Osteoblast (primary cell): ENCODE measurements at regions not wholly inside any gene's neighbourhood (a gene's known extent, or its start where the extent isn't known, plus 50 kb on each side); places are given as distances from the start of the nearest gene placed in this dataset.

Experiments used
- DNase-seq: peaks from one replicate; pipeline ENCODE4 v3.0.0; 2011; ENCODE audit warnings: low spot score, mixed read lengths; ENCODE audit not compliant: insufficient read length; ENCODE audit errors: missing footprints
- H2AFZ ChIP-seq: 2 replicates; pipeline ENCODE4 v1.6.0; 2011; ENCODE audit warnings: mild to moderate bottlenecking, low read length
- H3K27ac ChIP-seq: 2 replicates; pipeline ENCODE4 v1.5.1; 2011; ENCODE audit warnings: mild to moderate bottlenecking, low read depth, low read length, moderate library complexity
- H3K27me3 ChIP-seq: 2 replicates; pipeline ENCODE4 v1.6.0; 2012; ENCODE audit warnings: mild to moderate bottlenecking, control low read depth, inconsistent platforms, low read length, moderate library complexity; ENCODE audit not compliant: insufficient read depth
- H3K36me3 ChIP-seq: 2 replicates; pipeline ENCODE4 v1.5.1; 2011; ENCODE audit warnings: mild to moderate bottlenecking, low read length, control low read depth, moderate library complexity; ENCODE audit not compliant: insufficient read depth
- H3K4me1 ChIP-seq: 2 replicates; pipeline ENCODE4 v1.5.1; 2011; ENCODE audit warnings: mild to moderate bottlenecking, low read length, control low read depth, moderate library complexity; ENCODE audit not compliant: insufficient read depth
- H3K4me2 ChIP-seq: 2 replicates; pipeline ENCODE4 v1.6.0; 2011; ENCODE audit warnings: mild to moderate bottlenecking, low read length; ENCODE audit not compliant: insufficient read depth
- H3K4me3 ChIP-seq: fragments of 200-600 bp; sonication (generic); 3 replicates; pipeline ENCODE4 v1.5.1; 2012; ENCODE audit warnings: mild to moderate bottlenecking, low read length, inconsistent platforms; ENCODE audit not compliant: insufficient read depth
- H3K79me2 ChIP-seq: 2 replicates; pipeline ENCODE4 v1.6.0; 2012; ENCODE audit warnings: mild to moderate bottlenecking, low read length, control low read depth, inconsistent platforms; ENCODE audit not compliant: insufficient read depth
- H3K9me3 ChIP-seq: 2 replicates; pipeline ENCODE4 v1.5.1; 2011; ENCODE audit warnings: low read depth, low read length, control low read depth
- H4K20me1 ChIP-seq: 2 replicates; pipeline ENCODE4 v1.6.0; 2012; ENCODE audit warnings: mild to moderate bottlenecking, low read length, control low read depth; ENCODE audit not compliant: insufficient read depth
- CTCF ChIP-seq: IDR thresholded peaks from 2 replicates; pipeline ENCODE4 v1.5.1; 2011; ENCODE audit warnings: mild to moderate bottlenecking, low read depth, low read length, moderate library complexity; ENCODE audit errors: extremely low read depth

GRCh38 chr6:9517806-9518205 lies 897.1 kb downstream of the TFAP2A start:
- no peak for TF ChIP-seq CTCF
- Histone ChIP-seq H3K27ac (no peak overlapping the region), H3K4me1 (peaks cover 9% of the 10 kb centered on the region), H3K79me2 (no peaks in the 10 kb centered on the region), H2AFZ (no peak overlapping the region), H3K36me3 (no peaks in the 10 kb centered on the region), H4K20me1 (no peaks in the 10 kb centered on the region), H3K9me3 (no peaks in the 10 kb centered on the region), H3K27me3 (no peaks in the 10 kb centered on the region), H3K4me2 (no peak overlapping the region), H3K4me3 (no peak overlapping the region)
- DNase-seq = no peak

- no peaks in the 10 kb centered on the region for H3K27me3 ChIP-seq
- no peaks in the 10 kb centered on the region for H4K20me1 ChIP-seq
- TF ChIP-seq CTCF = no peak
- no peaks in the 10 kb centered on the region for H3K36me3 ChIP-seq
- H3K79me2 ChIP-seq = no peaks in the 10 kb centered on the region
- peaks cover 5% of the 10 kb centered on the region for H3K4me1 ChIP-seq
- DNase-seq = peak; percentile 65
- no peaks in the 10 kb centered on the region for H3K9me3 ChIP-seq
- no peak overlapping the region for H3K27ac ChIP-seq
- no peak overlapping the region for H3K4me3 ChIP-seq
- no peak overlapping the region for H2AFZ ChIP-seq
- H3K4me2 ChIP-seq = no peak overlapping the region
Measured at GRCh38 chr6:9515633-9516606, 899.0 kb downstream of the TFAP2A start.

GRCh38 chr6:9514146-9514545 lies 900.7 kb downstream of the TFAP2A start:
- no peaks in the 10 kb centered on the region for H3K36me3 ChIP-seq
- no peak overlapping the region for H3K27ac ChIP-seq
- no peaks in the 10 kb centered on the region for H3K4me1 ChIP-seq
- H3K4me3 ChIP-seq = no peak overlapping the region
- DNase-seq = no peak
- H3K79me2 ChIP-seq = no peaks in the 10 kb centered on the region
- H4K20me1 ChIP-seq = no peaks in the 10 kb centered on the region
- no peaks in the 10 kb centered on the region for H3K9me3 ChIP-seq
- no peaks in the 10 kb centered on the region for H3K27me3 ChIP-seq
- H3K4me2 ChIP-seq = no peak overlapping the region
- no peak overlapping the region for H2AFZ ChIP-seq
- TF ChIP-seq CTCF = no peak

- no peaks in the 10 kb centered on the region for H3K79me2 ChIP-seq
- no peak overlapping the region for H3K27ac ChIP-seq
- peaks cover 3% of the 10 kb centered on the region for H3K9me3 ChIP-seq
- no peak for TF ChIP-seq CTCF
- DNase-seq = no peak
- H4K20me1 ChIP-seq = no peaks in the 10 kb centered on the region
- no peak overlapping the region for H2AFZ ChIP-seq
- no peak overlapping the region for H3K4me2 ChIP-seq
- H3K36me3 ChIP-seq = no peaks in the 10 kb centered on the region
- no peaks in the 10 kb centered on the region for H3K27me3 ChIP-seq
- H3K4me3 ChIP-seq = no peak overlapping the region
- H3K4me1 ChIP-seq = no peaks in the 10 kb centered on the region
Measured at GRCh38 chr6:9511157-9511556, 903.7 kb downstream of the TFAP2A start.
